ENCODE measurements at regions not wholly inside any gene's neighbourhood (a gene's known extent, or its start where the extent isn't known, plus 50 kb on each side); places are given as distances from the start of the nearest gene placed in this dataset.

DNA sequence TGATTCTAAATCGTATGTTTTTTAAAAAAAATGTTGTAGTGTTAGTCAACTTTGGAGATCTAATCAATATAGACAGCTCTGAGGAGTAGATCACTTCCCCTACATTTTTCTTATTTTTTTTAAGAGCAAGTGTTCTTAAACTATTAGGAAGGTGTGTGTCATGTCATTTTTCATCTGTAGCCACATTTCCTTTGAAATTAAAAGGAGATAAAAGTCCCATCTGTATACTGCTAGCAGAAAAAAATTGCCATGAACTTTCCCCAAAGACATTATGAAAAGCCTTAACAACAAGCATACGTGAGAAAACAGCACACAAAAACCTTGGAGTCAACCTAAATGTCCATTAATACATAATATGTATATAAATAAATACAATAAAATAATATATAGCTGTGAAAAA lies 286.6 kb downstream of the ETS1 start:
- no peaks in the 10 kb centered on the region for H3K36me3 ChIP-seq
- peaks cover 0 to 9% of the 10 kb centered on the region in 2 donors for H3K4me1 ChIP-seq (ENCODE audit: control insufficient read depth in 1 of 2, low read depth in 2 of 2)
- no peak overlapping the region for H3K4me3 ChIP-seq
- ATAC-seq (ENCODE audit: insufficient number of reproducible peaks, low FRiP score, low read depth) (no peak), DNase-seq (ENCODE audit: low spot score) (no peak)
- TF ChIP-seq, protein P1, sequence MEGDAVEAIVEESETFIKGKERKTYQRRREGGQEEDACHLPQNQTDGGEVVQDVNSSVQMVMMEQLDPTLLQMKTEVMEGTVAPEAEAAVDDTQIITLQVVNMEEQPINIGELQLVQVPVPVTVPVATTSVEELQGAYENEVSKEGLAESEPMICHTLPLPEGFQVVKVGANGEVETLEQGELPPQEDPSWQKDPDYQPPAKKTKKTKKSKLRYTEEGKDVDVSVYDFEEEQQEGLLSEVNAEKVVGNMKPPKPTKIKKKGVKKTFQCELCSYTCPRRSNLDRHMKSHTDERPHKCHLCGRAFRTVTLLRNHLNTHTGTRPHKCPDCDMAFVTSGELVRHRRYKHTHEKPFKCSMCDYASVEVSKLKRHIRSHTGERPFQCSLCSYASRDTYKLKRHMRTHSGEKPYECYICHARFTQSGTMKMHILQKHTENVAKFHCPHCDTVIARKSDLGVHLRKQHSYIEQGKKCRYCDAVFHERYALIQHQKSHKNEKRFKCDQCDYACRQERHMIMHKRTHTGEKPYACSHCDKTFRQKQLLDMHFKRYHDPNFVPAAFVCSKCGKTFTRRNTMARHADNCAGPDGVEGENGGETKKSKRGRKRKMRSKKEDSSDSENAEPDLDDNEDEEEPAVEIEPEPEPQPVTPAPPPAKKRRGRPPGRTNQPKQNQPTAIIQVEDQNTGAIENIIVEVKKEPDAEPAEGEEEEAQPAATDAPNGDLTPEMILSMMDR (IDR thresholded peaks at IDR 0.05): no peak
- H3K9me3 ChIP-seq: no peaks in the 10 kb centered on the region
- no peak overlapping the region for H3K27ac ChIP-seq
- H3K27me3 ChIP-seq (replicated peaks; ENCODE audit: insufficient read depth): no peaks in the 10 kb centered on the region

DNA sequence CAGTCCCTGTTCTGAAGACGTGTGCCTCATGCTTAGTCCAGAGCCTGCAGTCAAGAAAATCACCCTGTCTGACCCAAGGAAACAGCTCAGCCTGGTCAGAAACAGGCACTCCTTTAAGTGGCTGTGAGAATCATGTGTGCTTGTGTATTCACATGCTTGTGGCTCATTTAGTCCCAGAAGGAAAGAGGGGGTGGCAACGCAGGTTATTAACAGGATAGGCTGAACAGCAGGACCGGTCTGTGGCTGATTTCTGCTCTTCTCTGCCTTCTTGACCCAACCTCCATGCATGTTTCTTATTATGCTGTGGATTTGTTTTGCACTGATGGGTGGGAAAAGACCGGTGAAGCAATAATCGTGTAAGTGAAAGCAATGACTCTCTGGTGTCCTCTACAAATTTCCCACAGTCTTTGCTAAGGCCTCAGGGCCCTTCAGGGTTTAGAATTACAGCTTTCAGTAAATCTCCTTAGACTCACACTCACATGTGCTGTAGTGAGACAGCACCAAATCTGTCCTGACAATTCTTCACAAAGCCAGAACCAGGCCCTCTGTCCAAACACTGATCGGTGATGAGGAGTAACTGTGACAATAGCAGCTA lies 288.1 kb downstream of the ETS1 start:
- peak overlapping the region in 1 of 2 donors; percentile 36 for H3K27ac ChIP-seq
- DNase-seq (ENCODE audit: low spot score): no peak

DNA sequence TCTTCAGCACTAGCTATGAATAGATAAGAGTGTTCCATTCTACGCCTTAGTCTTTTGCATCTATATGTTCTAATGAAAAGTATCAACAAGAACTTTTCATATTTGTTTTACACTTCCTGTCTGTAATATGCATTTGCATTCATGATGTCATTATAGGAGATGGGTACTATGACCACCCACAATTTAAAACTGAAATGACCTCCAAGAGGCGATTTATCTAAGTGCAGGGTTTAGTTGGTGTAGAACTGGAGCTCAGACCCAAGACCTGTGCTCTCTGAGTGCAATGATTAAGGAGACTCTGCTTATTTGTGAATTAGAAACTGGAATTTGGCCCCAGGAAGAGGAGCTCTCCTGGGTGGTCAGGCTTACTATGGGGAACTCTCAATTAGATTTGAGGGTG lies 289.1 kb downstream of the ETS1 start:
- ATAC-seq (ENCODE audit: insufficient number of reproducible peaks, low FRiP score, low read depth): no peak
- no peak for DNase-seq (ENCODE audit: low spot score)
- Histone ChIP-seq H3K4me3 (no peak overlapping the region), H3K4me1 (ENCODE audit: control insufficient read depth in 1 of 2, low read depth in 2 of 2) (peaks cover 10 to 32% of the 10 kb centered on the region in 2 donors), H3K27me3 (replicated peaks; ENCODE audit: insufficient read depth) (no peaks in the 10 kb centered on the region), H3K27ac (no peak overlapping the region), H3K9me3 (no peaks in the 10 kb centered on the region), H3K36me3 (no peaks in the 10 kb centered on the region)
- TF ChIP-seq, protein P1 (IDR thresholded peaks at IDR 0.05): no peak

More for the DNA sequence above, 288.1 kb downstream of the ETS1 start:
- Histone ChIP-seq H3K4me3 (no peak overlapping the region), H3K27me3 (replicated peaks; ENCODE audit: insufficient read depth) (no peaks in the 10 kb centered on the region), H3K4me1 (ENCODE audit: control insufficient read depth in 1 of 2, low read depth in 2 of 2) (peaks cover 6 to 25% of the 10 kb centered on the region in 2 donors), H3K36me3 (no peaks in the 10 kb centered on the region), H3K9me3 (no peaks in the 10 kb centered on the region)
- TF ChIP-seq, protein P1 (IDR thresholded peaks at IDR 0.05): no peak
- ATAC-seq (ENCODE audit: insufficient number of reproducible peaks, low FRiP score, low read depth): peak; percentile 52

DNA sequence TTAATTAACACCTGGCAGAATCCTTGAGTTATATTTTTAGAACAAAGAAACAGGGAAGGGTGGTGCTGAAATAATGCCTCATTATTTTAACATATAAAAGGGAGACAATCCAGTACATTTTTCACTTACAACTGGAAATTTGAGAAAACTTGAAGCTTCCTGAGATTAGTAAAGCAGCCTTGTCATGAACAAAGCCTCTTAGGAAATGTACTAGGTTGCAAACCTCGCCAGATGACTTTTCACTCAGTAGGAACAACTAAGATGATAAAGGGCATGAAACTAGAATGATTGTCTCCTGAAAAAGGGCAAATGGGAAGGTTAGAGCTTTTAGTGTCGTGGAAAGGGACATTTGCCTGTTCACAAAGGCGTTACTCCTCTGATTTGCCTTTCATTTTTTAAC lies 289.6 kb downstream of the ETS1 start:
- Histone ChIP-seq H3K4me3 (no peak overlapping the region), H3K27ac (no peak overlapping the region), H3K9me3 (no peaks in the 10 kb centered on the region), H3K4me1 (ENCODE audit: control insufficient read depth in 1 of 2, low read depth in 2 of 2) (peaks cover 10 to 32% of the 10 kb centered on the region in 2 donors), H3K27me3 (replicated peaks; ENCODE audit: insufficient read depth) (no peaks in the 10 kb centered on the region), H3K36me3 (no peaks in the 10 kb centered on the region)
- ATAC-seq (ENCODE audit: insufficient number of reproducible peaks, low FRiP score, low read depth): no peak
- TF ChIP-seq, protein P1 (IDR thresholded peaks at IDR 0.05): no peak
- DNase-seq (ENCODE audit: low spot score): no peak

DNA sequence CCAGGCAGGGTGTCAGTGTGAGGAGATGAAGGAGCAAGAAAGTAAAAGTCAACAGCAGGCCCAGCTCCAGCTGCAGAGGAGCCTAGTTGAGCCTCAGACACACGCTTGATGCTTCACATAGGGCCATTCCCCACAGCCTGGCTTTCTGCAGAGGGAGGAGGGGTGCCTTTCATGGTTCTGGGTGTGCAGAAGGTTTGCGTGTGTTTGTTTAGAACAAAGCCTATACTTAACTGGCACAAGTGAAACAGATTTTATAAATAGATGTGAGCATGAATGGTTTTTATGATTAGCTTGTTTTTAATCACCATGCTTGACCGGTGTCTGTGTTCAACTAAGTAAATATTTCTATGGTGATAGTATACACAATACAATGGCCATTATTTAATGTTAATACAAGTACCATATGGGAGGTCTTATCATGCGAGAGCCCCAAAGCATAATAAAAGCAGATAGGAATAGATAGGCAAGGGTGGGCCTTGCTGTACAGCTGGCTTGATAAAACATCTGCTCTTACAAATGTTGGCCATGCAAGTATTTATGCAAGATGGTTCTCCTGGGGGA lies 290.2 kb downstream of the ETS1 start:
- Histone ChIP-seq H3K4me1 (ENCODE audit: control insufficient read depth in 1 of 2, low read depth in 2 of 2) (peaks cover 10 to 32% of the 10 kb centered on the region in 2 donors), H3K27ac (no peak overlapping the region), H3K27me3 (replicated peaks; ENCODE audit: insufficient read depth) (no peaks in the 10 kb centered on the region), H3K4me3 (no peak overlapping the region), H3K9me3 (no peaks in the 10 kb centered on the region), H3K36me3 (no peaks in the 10 kb centered on the region)
- ATAC-seq (ENCODE audit: insufficient number of reproducible peaks, low FRiP score, low read depth): no peak
- TF ChIP-seq, protein P1 (IDR thresholded peaks at IDR 0.05): no peak
- no peak for DNase-seq (ENCODE audit: low spot score)
